ENCODE measurements at regions not wholly inside any gene's neighbourhood (a gene's known extent, or its start where the extent isn't known, plus 50 kb on each side); places are given as distances from the start of the nearest gene placed in this dataset.

DNA sequence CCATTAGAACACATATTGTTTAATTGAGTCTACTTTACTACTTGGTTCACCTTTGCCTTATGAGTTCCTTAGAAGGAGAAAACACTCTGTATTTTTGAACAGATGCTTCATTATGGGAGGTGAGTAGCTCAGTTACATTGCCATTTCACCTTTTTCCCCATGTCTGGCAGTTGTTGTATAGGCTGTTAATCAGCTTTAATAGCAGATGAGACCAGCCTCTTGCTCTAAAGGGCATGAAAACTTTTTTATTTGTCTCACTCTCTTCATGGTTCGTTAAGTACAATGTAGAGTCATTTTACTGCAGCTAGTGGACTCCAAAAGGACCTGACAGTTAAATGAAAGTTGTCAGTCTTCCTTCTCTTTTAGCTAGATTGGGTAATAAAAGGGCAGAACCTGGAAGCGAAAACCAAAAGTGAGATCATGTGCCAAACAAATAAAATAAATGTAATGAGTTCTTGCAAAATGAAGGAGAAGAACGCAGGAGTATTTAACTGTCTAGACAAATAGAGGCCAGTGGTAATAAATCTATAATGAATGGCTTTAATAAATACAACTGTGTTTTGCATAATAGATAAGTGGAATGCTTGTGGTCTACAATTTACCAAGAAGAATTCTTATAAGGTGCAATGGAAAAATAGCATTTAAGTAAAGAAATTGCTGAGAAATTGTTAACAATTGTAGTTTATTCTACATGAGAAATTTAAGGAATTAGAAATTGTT is 180.0 kb upstream of the NEGR1 start:
- no peak for ATAC-seq
- no peak overlapping the region for H3K9ac ChIP-seq (ENCODE audit: control insufficient read depth, insufficient read depth, low read length)
- TF ChIP-seq IKZF1 (conservative IDR thresholded peaks at IDR 0.05) (no peak), EED (IDR thresholded peaks at IDR 0.05; ENCODE audit: low read depth) (no peak), TCF12 (IDR thresholded peaks at IDR 0.05; ENCODE audit: low read depth, low read length) (no peak), CBX5 (IDR thresholded peaks at IDR 0.05; ENCODE audit: low read depth) (no peak)
- TF ChIP-seq, protein P1, sequence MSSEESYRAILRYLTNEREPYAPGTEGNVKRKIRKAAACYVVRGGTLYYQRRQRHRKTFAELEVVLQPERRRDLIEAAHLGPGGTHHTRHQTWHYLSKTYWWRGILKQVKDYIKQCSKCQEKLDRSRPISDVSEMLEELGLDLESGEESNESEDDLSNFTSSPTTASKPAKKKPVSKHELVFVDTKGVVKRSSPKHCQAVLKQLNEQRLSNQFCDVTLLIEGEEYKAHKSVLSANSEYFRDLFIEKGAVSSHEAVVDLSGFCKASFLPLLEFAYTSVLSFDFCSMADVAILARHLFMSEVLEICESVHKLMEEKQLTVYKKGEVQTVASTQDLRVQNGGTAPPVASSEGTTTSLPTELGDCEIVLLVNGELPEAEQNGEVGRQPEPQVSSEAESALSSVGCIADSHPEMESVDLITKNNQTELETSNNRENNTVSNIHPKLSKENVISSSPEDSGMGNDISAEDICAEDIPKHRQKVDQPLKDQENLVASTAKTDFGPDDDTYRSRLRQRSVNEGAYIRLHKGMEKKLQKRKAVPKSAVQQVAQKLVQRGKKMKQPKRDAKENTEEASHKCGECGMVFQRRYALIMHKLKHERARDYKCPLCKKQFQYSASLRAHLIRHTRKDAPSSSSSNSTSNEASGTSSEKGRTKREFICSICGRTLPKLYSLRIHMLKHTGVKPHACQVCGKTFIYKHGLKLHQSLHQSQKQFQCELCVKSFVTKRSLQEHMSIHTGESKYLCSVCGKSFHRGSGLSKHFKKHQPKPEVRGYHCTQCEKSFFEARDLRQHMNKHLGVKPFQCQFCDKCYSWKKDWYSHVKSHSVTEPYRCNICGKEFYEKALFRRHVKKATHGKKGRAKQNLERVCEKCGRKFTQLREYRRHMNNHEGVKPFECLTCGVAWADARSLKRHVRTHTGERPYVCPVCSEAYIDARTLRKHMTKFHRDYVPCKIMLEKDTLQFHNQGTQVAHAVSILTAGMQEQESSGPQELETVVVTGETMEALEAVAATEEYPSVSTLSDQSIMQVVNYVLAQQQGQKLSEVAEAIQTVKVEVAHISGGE (CRISPR knock-in tag; IDR thresholded peaks at IDR 0.05): no peak
- H3K79me2 ChIP-seq (ENCODE audit: control insufficient read depth, insufficient read depth, low read length): no peaks in the 10 kb centered on the region
- WGBS (ENCODE audit: insufficient coverage, insufficient replicate concordance, low lambda C conversion rate, missing lambda C conversion rate): 47% methylated on average over 3 of the region's 3 CpGs
- no TSS peak for BruUV-seq (replicated peaks)
- FAIRE-seq: no peak
- no peak overlapping the region for H3K4me2 ChIP-seq (ENCODE audit: control insufficient read depth, insufficient read depth)
- ChIA-PET CTCF (no interaction called here), RAD21 (ENCODE audit: unreplicated experiment) (no interaction called here), POLR2A (no interaction called here), SMC1A (ENCODE audit: uncharacterized antibody, unreplicated experiment) (no interaction called here)
- no peaks in the 10 kb centered on the region for H3K4me1 ChIP-seq (ENCODE audit: control insufficient read depth, insufficient read depth, low read length)
- no peak for DNase-seq (ENCODE audit: low read depth, low spot score)
- H3K27me3 ChIP-seq (replicated peaks in 1 of 2; ENCODE audit: control insufficient read depth in 2 of 2, insufficient read depth in 2 of 2, low read length in 1 of 2): no peaks in the 10 kb centered on the region
- H3K9me3 ChIP-seq (replicated peaks; ENCODE audit: control insufficient read depth, insufficient read depth, low read length): no peaks in the 10 kb centered on the region
- no peak overlapping the region for H3K4me3 ChIP-seq
- intact Hi-C loops (cut with micrococcal nuclease; ENCODE audit: unreplicated experiment): no loop called here
- H3K27ac ChIP-seq (ENCODE audit: control insufficient read depth, insufficient read depth): no peak overlapping the region
- no peak overlapping the region for H2AFZ ChIP-seq (ENCODE audit: control insufficient read depth, low read depth, low read length)
- H4K20me1 ChIP-seq (ENCODE audit: control insufficient read depth, insufficient read depth): no peaks in the 10 kb centered on the region
- H3K36me3 ChIP-seq (ENCODE audit: control insufficient read depth in 2 of 2, insufficient read depth in 2 of 2, low read length in 1 of 2): no peaks in the 10 kb centered on the region
- in situ Hi-C loops (cut with MboI): no loop called here
